ENCODE measurements at regions not wholly inside any gene's neighbourhood (a gene's known extent, or its start where the extent isn't known, plus 50 kb on each side); places are given as distances from the start of the nearest gene placed in this dataset.

DNA sequence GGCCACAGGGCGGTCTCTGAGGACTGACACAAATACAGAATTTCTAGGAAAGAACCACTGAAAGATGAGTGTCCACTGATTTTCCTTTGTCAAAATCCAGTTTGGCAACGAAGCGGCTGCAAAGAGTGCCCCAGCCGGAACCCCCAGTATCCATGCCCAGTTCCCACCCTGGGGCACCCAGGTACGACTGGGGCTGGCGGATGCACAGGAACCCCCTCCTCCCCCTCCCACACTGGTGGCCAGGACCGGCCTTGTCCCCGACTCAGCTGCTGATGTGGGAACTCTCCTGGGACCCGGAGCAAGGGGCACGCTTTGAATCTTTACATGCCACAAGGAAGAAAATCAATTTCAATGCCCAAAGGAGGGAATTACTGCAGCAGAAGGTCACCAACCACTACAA is 220.8 kb upstream of the ZNF507 start:
- TF ChIP-seq, protein P1, sequence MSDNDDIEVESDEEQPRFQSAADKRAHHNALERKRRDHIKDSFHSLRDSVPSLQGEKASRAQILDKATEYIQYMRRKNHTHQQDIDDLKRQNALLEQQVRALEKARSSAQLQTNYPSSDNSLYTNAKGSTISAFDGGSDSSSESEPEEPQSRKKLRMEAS (IDR thresholded peaks at IDR 0.05), result no peak
- TF ChIP-seq, protein P2, sequence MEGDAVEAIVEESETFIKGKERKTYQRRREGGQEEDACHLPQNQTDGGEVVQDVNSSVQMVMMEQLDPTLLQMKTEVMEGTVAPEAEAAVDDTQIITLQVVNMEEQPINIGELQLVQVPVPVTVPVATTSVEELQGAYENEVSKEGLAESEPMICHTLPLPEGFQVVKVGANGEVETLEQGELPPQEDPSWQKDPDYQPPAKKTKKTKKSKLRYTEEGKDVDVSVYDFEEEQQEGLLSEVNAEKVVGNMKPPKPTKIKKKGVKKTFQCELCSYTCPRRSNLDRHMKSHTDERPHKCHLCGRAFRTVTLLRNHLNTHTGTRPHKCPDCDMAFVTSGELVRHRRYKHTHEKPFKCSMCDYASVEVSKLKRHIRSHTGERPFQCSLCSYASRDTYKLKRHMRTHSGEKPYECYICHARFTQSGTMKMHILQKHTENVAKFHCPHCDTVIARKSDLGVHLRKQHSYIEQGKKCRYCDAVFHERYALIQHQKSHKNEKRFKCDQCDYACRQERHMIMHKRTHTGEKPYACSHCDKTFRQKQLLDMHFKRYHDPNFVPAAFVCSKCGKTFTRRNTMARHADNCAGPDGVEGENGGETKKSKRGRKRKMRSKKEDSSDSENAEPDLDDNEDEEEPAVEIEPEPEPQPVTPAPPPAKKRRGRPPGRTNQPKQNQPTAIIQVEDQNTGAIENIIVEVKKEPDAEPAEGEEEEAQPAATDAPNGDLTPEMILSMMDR (IDR thresholded peaks at IDR 0.05; ENCODE audit: low read depth, low read length, missing input control), result no peak
- TF ChIP-seq YY1 (IDR thresholded peaks at IDR 0.05) (no peak), GABPA (IDR thresholded peaks at IDR 0.05 in 1 of 2, conservative IDR thresholded peaks at IDR 0.05 in 1 of 2) (no peak), SP1 (IDR thresholded peaks at IDR 0.05) (no peak)
- TF ChIP-seq, protein P3, sequence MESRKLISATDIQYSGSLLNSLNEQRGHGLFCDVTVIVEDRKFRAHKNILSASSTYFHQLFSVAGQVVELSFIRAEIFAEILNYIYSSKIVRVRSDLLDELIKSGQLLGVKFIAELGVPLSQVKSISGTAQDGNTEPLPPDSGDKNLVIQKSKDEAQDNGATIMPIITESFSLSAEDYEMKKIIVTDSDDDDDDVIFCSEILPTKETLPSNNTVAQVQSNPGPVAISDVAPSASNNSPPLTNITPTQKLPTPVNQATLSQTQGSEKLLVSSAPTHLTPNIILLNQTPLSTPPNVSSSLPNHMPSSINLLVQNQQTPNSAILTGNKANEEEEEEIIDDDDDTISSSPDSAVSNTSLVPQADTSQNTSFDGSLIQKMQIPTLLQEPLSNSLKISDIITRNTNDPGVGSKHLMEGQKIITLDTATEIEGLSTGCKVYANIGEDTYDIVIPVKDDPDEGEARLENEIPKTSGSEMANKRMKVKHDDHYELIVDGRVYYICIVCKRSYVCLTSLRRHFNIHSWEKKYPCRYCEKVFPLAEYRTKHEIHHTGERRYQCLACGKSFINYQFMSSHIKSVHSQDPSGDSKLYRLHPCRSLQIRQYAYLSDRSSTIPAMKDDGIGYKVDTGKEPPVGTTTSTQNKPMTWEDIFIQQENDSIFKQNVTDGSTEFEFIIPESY (IDR thresholded peaks at IDR 0.05), result no peak
